Panc1 (cell line): ENCODE measurements at regions not wholly inside any gene's neighbourhood (a gene's known extent, or its start where the extent isn't known, plus 50 kb on each side); places are given as distances from the start of the nearest gene placed in this dataset.

Experiments
- ATAC-seq: fragments of 200-7000 bp; cut with Tn5 transposase; 2 replicates; pipeline ENCODE4 v1.9.1; 2020; ENCODE audit warnings: mild to moderate bottlenecking, moderate library complexity
- BruUV-seq: library from RNA; stranded (reverse); fragments of 400-500 nt; replicated peaks from 2 replicates; lab custom pipeline; 2021; lab: Mats Ljungman, UMichigan
- CTCF ChIA-PET: fragments of 300-600 bp; sonication (Branson Sonifier 250); formaldehyde crosslinking; loops from one replicate; lab custom pipeline; 2022; ENCODE audit warnings: antibody characterized with exemption; lab: Charles Lee
- POLR2A ChIA-PET: fragments of 300-600 bp; sonication (Branson Sonifier 250); formaldehyde crosslinking; loops from one replicate; lab custom pipeline; 2022; ENCODE audit warnings: antibody characterized with exemption; lab: Charles Lee
- DNase-seq: peaks from one replicate; pipeline ENCODE4 v3.0.0-alpha.2; 2010; ENCODE audit warnings: low read depth, low spot score
- H3K27ac ChIP-seq: 2 replicates; pipeline ENCODE4 v1.5.1; 2011; ENCODE audit warnings: mild to moderate bottlenecking, low read length, inconsistent platforms
- H3K27me3 ChIP-seq: fragments of 200-500 bp; sonication (Bioruptor generic); 2 replicates; pipeline ENCODE4 v1.6.0; 2014; ENCODE audit warnings: low read length, inconsistent platforms; ENCODE audit not compliant: control insufficient read depth, insufficient read depth
- H3K36me3 ChIP-seq: fragments of 200-500 bp; sonication (Bioruptor generic); 2 replicates; pipeline ENCODE4 v1.5.1; 2014; ENCODE audit warnings: inconsistent platforms, mild to moderate bottlenecking, low read length, moderate library complexity; ENCODE audit not compliant: control insufficient read depth, insufficient read depth
- H3K4me1 ChIP-seq: 2 replicates; pipeline ENCODE4 v1.5.1; 2011; ENCODE audit warnings: inconsistent platforms, mild to moderate bottlenecking, low read length, moderate library complexity; ENCODE audit not compliant: control insufficient read depth, insufficient read depth
- H3K4me3 ChIP-seq, 2 experiments: 2 replicates each; pipeline ENCODE4 v1.5.1; 2011 to 2012; ENCODE audit warnings: low read depth in 2 of 2, low read length in 2 of 2, mild to moderate bottlenecking in 2 of 2, inconsistent platforms in 1 of 2, moderate library complexity in 1 of 2
- H3K9me3 ChIP-seq: fragments of 200-500 bp; sonication (Bioruptor generic); 2 replicates; pipeline ENCODE4 v1.5.1; 2014; ENCODE audit warnings: low read depth, mild to moderate bottlenecking, inconsistent platforms, low read length, moderate library complexity; ENCODE audit not compliant: control insufficient read depth, insufficient read depth
- CTCF ChIP-seq: fragments of 450-650 bp; IDR thresholded peaks from 2 replicates; pipeline ENCODE4 v1.5.1; 2017; ENCODE audit warnings: mild to moderate bottlenecking
- POLR2AphosphoS5 ChIP-seq: IDR thresholded peaks from 2 replicates; pipeline ENCODE4 v1.6.1; 2012; ENCODE audit warnings: mild to moderate bottlenecking, low read depth, low read length, moderate library complexity
- REST ChIP-seq, 2 experiments: IDR thresholded peaks; 2 replicates each; pipeline ENCODE4 v1.6.1; 2011 to 2012; ENCODE audit warnings: low read depth in 2 of 2, control low read depth in 1 of 2, low read length in 1 of 2, mild to moderate bottlenecking in 1 of 2, moderate library complexity in 1 of 2; ENCODE audit not compliant: insufficient read depth in 1 of 2
- SIN3A ChIP-seq: IDR thresholded peaks from 2 replicates; pipeline ENCODE4 v1.6.1; 2012; ENCODE audit warnings: low read depth, mild to moderate bottlenecking, low read length, moderate library complexity, borderline replicate concordance; ENCODE audit not compliant: insufficient read depth
- TCF7L2 ChIP-seq: IDR thresholded peaks from 2 replicates; pipeline ENCODE4 v1.6.1; 2011; ENCODE audit warnings: mild to moderate bottlenecking, low read depth, low read length, inconsistent platforms
- in situ Hi-C: cut with HindIII; loops from 2 replicates; pipeline ENCODE4 v1.10.0; 2016; ENCODE audit warnings: low sequenced_read_pairs, low pct_unique_long_range_greater_than_20kb
- intact Hi-C: fragments of 100-400 bp; cut with micrococcal nuclease; formaldehyde crosslinking; loops from one replicate; pipeline ENCODE4 v1.10.0; 2022; ENCODE audit not compliant: unreplicated experiment

GRCh38 chr6:140833408-140833807, 1299.3 kb upstream of the GJE1 start:
- in situ Hi-C loops, result loop anchor here (10.0 kb wide), 1 partner anchor 79 kb away; no protein-coding TSS in a partner anchor
- DNase-seq, result no peak
- Histone ChIP-seq H3K4me3 (no peak overlapping the region), H3K9me3 (no peaks in the 10 kb centered on the region), H3K27ac (no peak overlapping the region), H3K36me3 (no peaks in the 10 kb centered on the region), H3K4me1 (no peaks in the 10 kb centered on the region), H3K27me3 (no peaks in the 10 kb centered on the region)
- BruUV-seq, result no TSS peak
- intact Hi-C loops, result no loop called here
- ChIA-PET CTCF (no interaction called here), POLR2A (no interaction called here)
- no peak for TF ChIP-seq TCF7L2
- no peak for TF ChIP-seq CTCF
- TF ChIP-seq REST (IDR thresholded peaks at IDR 0.05; ENCODE audit: insufficient read depth in 1 of 2, low read depth in 2 of 2, low read length in 1 of 2), result no peak
- TF ChIP-seq SIN3A, result no peak
- no peak for TF ChIP-seq POLR2AphosphoS5
- ATAC-seq, result no peak

- ChIA-PET CTCF (no interaction called here), POLR2A (no interaction called here)
- Histone ChIP-seq H3K9me3 (no peaks in the 10 kb centered on the region), H3K36me3 (no peaks in the 10 kb centered on the region), H3K27me3 (no peaks in the 10 kb centered on the region), H3K4me3 (no peak overlapping the region), H3K4me1 (no peaks in the 10 kb centered on the region), H3K27ac (no peak overlapping the region)
- BruUV-seq, result no TSS peak
- no peak for TF ChIP-seq TCF7L2
- TF ChIP-seq POLR2AphosphoS5, result no peak
- TF ChIP-seq SIN3A, result no peak
- TF ChIP-seq CTCF, result no peak
- TF ChIP-seq REST (IDR thresholded peaks at IDR 0.05; ENCODE audit: insufficient read depth in 1 of 2, low read depth in 2 of 2, low read length in 1 of 2), result no peak
- no peak for DNase-seq
- intact Hi-C loops (no loop called here), in situ Hi-C loops (loop anchor here (10.0 kb wide), 1 partner anchor 76 kb away; no protein-coding TSS in a partner anchor)
- no peak for ATAC-seq
Measured at GRCh38 chr6:140830666-140831065, 1302.1 kb upstream of the GJE1 start.
